Heart left ventricle (tissue), 13 donors: ENCODE measurements at regions not wholly inside any gene's neighbourhood (a gene's known extent, or its start where the extent isn't known, plus 50 kb on each side); places are given as distances from the start of the nearest gene placed in this dataset.

Experiments
- CTCF ChIP-seq, 12 donors: fragments of 200-600 bp; sonication (generic) in 4 of 12; IDR thresholded peaks; one replicate each; pipeline versions ENCODE4 v1.5.0 to v1.8.0; 2018 to 2022; ENCODE audit warnings: antibody characterized with exemption in 12 of 12, mild to moderate bottlenecking in 5 of 12
- POLR2A ChIP-seq, 2 donors: fragments of 450-650 bp; IDR thresholded peaks; one replicate each; pipeline ENCODE4 v1.6.1; 2017; ENCODE audit warnings: antibody characterized with exemption in 2 of 2, mild to moderate bottlenecking in 2 of 2, moderate library complexity in 2 of 2
- donor health status: ischemic (EF 13 %, LVEDD 7.1; RV severe dilation, severe dysfunction).
- donor health status: DM: no; HTN: yes; CAD: no.
- donor health status: DM: no; HTN: no; CAD: no.
- donor health status: ischemic (EF 25% LVEDD 6.9; RV normal size, moderate dysfunction).
- donor health status: ischemic (EF 25% LVEDD 5.7; RV mildly dilated, moderate dysfunction).
- donor health status: ischemic (EF 35%, LVEDD 5.7; RV mildly dilated, moderate dysfunction).
- donor health status: nonischemic (EF 11% LVEDD 7.7; RV severe dilation, severe dysfunction).
- donor health status: DM: yes; HTN: yes; CAD: no.
- donor health status: PGD.
- donor health status: ischemic (EF 29% LVEDD 5.4; RV normal size, mild dysfunction).
- donor health status: nonischemic (EF 23%, LVEDD 6.1; RV moderate dilation, normal function).

DNA sequence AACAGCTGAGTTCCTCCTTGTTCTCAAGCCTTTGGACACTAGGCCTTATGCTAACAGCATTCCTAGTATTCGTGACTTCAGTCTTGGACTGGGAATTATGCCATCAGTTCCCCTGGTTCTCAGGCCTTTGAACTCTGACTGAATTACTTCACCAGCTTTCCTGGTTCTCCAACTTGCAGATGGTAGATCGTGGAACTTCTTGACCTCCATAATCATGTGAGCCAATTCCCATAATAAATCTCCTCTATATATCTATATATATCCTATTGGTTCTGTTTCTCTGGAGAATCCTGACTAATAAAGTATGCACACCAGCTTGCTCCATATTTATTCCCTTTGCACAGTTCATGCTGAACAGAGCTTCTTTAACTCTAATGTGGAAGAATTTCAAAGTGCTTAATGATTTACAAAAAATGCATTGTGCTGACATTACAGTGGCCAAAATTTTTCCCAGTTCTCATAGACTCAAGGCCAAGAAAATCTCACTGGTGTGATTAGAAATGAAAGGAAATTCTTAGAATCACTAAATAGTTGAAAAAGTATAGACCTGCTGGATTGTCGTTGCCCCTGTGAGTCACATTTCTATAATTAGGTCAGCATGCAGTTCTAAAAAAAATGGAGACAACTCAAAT is 462.9 kb upstream of the ADAMTS5 start:
- TF ChIP-seq CTCF (IDR thresholded peaks at IDR 0.05) (no peak), POLR2A (IDR thresholded peaks at IDR 0.05) (no peak)
